Caco-2 (cell line): ENCODE measurements at regions not wholly inside any gene's neighbourhood (a gene's known extent, or its start where the extent isn't known, plus 50 kb on each side); places are given as distances from the start of the nearest gene placed in this dataset.

ENCODE experiments used
- BruUV-seq: library from RNA; stranded (reverse); fragments of 400-500 nt; replicated peaks from 2 replicates; lab custom pipeline; 2021; lab: Mats Ljungman, UMichigan
- CTCF ChIA-PET: fragments of 300-600 bp; sonication (Branson Sonifier 250); formaldehyde crosslinking; loops from one replicate; lab custom pipeline; 2022; ENCODE audit warnings: antibody characterized with exemption; lab: Charles Lee
- POLR2A ChIA-PET: fragments of 300-600 bp; sonication (Branson Sonifier 250); formaldehyde crosslinking; loops from one replicate; lab custom pipeline; 2022; ENCODE audit warnings: antibody characterized with exemption; lab: Charles Lee
- DNase-seq, 2 experiments: peaks; one replicate each; pipeline versions ENCODE4 v3.0.0 to v3.0.0-alpha.2; 2020 to 2022
- H3K27me3 ChIP-seq: replicated peaks from 2 replicates; pipeline ENCODE4 v1.6.0; 2011; ENCODE audit warnings: low read length; ENCODE audit not compliant: control insufficient read depth, insufficient read depth
- H3K36me3 ChIP-seq: 2 replicates; pipeline ENCODE4 v1.5.1; 2011; ENCODE audit warnings: low read length; ENCODE audit not compliant: control insufficient read depth, insufficient read depth
- H3K4me1 ChIP-seq: fragments of 250-450 bp; sonication (Bioruptor Pico); 2 replicates; pipeline ENCODE4 v1.5.1; 2020; ENCODE audit warnings: mild to moderate bottlenecking
- H3K4me3 ChIP-seq: 2 replicates; pipeline ENCODE4 v1.5.1; 2011; ENCODE audit warnings: low read depth, mild to moderate bottlenecking, control low read depth, low read length
- H3K9me3 ChIP-seq: fragments of 250-450 bp; sonication (Bioruptor Pico); 2 replicates; pipeline ENCODE4 v1.5.1; 2020; ENCODE audit warnings: mild to moderate bottlenecking, moderate library complexity
- H3K27ac Mint-ChIP-seq: one replicate; pipeline ENCODE4 v1.8.0; 2022; ENCODE audit warnings: mixed read lengths; ENCODE audit not compliant: unreplicated experiment
- H3K27me3 Mint-ChIP-seq: one replicate; pipeline ENCODE4 v1.8.0; 2022; ENCODE audit warnings: mixed read lengths; ENCODE audit not compliant: insufficient read depth, unreplicated experiment
- H3K36me3 Mint-ChIP-seq: one replicate; pipeline ENCODE4 v1.8.0; 2022; ENCODE audit warnings: mild to moderate bottlenecking, mixed read lengths; ENCODE audit not compliant: insufficient read depth, unreplicated experiment
- H3K4me1 Mint-ChIP-seq: one replicate; pipeline ENCODE4 v1.8.0; 2022; ENCODE audit warnings: low read depth, mixed read lengths; ENCODE audit not compliant: unreplicated experiment
- H3K4me3 Mint-ChIP-seq: one replicate; pipeline ENCODE4 v1.8.0; 2022; ENCODE audit warnings: mild to moderate bottlenecking, moderate library complexity, mixed read lengths; ENCODE audit not compliant: unreplicated experiment
- H3K9me3 Mint-ChIP-seq: one replicate; pipeline ENCODE4 v1.8.0; 2022; ENCODE audit warnings: mixed read lengths; ENCODE audit not compliant: unreplicated experiment
- intact Hi-C: fragments of 100-400 bp; cut with micrococcal nuclease; formaldehyde crosslinking; loops from one replicate; pipeline ENCODE4 v1.10.0; 2022; ENCODE audit not compliant: unreplicated experiment
- TF ChIP-seq, protein P1 (sequence below), 2 experiments: fragments of 200-600 bp in 1 of 2; IDR thresholded peaks; 1 replicate in 1 of 2; 2 replicates in 1 of 2; pipeline versions ENCODE4 v1.5.1 to v1.8.0; 2011 to 2022; ENCODE audit warnings: antibody characterized with exemption in 1 of 2, control low read depth in 1 of 2, inconsistent platforms in 1 of 2, low read depth in 1 of 2, low read length in 1 of 2, mild to moderate bottlenecking in 1 of 2, moderate library complexity in 1 of 2; ENCODE audit not compliant: insufficient read depth in 1 of 2, severe bottlenecking in 1 of 2, unreplicated experiment in 1 of 2

- Mint-ChIP-seq H3K36me3 (no peaks in the 10 kb centered on the region), H3K4me1 (no peaks in the 10 kb centered on the region), H3K4me3 (no peak overlapping the region), H3K27ac (no peak overlapping the region), H3K9me3 (no peaks in the 10 kb centered on the region), H3K27me3 (no peaks in the 10 kb centered on the region)
- ChIA-PET POLR2A (no interaction called here), CTCF (no interaction called here)
- TF ChIP-seq, protein P1, sequence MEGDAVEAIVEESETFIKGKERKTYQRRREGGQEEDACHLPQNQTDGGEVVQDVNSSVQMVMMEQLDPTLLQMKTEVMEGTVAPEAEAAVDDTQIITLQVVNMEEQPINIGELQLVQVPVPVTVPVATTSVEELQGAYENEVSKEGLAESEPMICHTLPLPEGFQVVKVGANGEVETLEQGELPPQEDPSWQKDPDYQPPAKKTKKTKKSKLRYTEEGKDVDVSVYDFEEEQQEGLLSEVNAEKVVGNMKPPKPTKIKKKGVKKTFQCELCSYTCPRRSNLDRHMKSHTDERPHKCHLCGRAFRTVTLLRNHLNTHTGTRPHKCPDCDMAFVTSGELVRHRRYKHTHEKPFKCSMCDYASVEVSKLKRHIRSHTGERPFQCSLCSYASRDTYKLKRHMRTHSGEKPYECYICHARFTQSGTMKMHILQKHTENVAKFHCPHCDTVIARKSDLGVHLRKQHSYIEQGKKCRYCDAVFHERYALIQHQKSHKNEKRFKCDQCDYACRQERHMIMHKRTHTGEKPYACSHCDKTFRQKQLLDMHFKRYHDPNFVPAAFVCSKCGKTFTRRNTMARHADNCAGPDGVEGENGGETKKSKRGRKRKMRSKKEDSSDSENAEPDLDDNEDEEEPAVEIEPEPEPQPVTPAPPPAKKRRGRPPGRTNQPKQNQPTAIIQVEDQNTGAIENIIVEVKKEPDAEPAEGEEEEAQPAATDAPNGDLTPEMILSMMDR (IDR thresholded peaks at IDR 0.05; ENCODE audit: insufficient read depth in 1 of 2, low read depth in 1 of 2, low read length in 1 of 2, severe bottlenecking in 1 of 2, unreplicated experiment in 1 of 2) = no peak
- Histone ChIP-seq H3K36me3 (no peaks in the 10 kb centered on the region), H3K4me1 (no peaks in the 10 kb centered on the region), H3K4me3 (no peak overlapping the region), H3K9me3 (no peaks in the 10 kb centered on the region), H3K27me3 (no peaks in the 10 kb centered on the region)
- no TSS peak for BruUV-seq
- no peak for DNase-seq
- intact Hi-C loops = no loop called here
Observed at GRCh38 chr4:28479666-28480065, 1619.0 kb downstream of the STIM2 start.

DNA sequence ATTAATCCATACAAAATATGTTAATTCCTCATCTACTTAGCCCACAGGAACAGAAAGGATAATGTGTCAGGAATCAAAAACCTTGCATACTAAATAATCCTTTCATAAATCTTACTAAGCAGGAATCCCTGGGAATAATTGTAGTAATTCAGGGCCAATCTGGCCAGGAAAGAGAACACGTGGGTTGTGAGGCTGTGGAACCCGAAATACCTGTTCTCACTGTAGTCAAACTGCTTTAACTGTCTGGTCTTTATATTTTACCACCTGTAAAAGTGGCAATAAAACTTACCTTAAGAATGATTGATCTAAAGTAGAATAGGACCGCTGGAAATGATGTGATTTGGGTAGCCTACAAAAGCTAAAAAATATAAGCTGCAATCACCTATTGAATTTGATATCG is 1620.9 kb downstream of the STIM2 start:
- intact Hi-C loops = no loop called here
- Histone ChIP-seq H3K27me3 (no peaks in the 10 kb centered on the region), H3K36me3 (no peaks in the 10 kb centered on the region), H3K4me1 (no peaks in the 10 kb centered on the region), H3K9me3 (no peaks in the 10 kb centered on the region), H3K4me3 (no peak overlapping the region)
- no peaks in the 10 kb centered on the region for H3K9me3 Mint-ChIP-seq
- ChIA-PET POLR2A (no interaction called here), CTCF (no interaction called here)
- no peaks in the 10 kb centered on the region for H3K36me3 Mint-ChIP-seq
- DNase-seq = peak in 1 of 2 experiments; percentile 26
- TF ChIP-seq, protein P1 (IDR thresholded peaks at IDR 0.05; ENCODE audit: insufficient read depth in 1 of 2, low read depth in 1 of 2, low read length in 1 of 2, severe bottlenecking in 1 of 2, unreplicated experiment in 1 of 2) = no peak
- BruUV-seq = no TSS peak
- no peak overlapping the region for H3K27ac Mint-ChIP-seq
- no peaks in the 10 kb centered on the region for H3K4me1 Mint-ChIP-seq
- H3K27me3 Mint-ChIP-seq = no peaks in the 10 kb centered on the region
- H3K4me3 Mint-ChIP-seq = no peak overlapping the region

DNA sequence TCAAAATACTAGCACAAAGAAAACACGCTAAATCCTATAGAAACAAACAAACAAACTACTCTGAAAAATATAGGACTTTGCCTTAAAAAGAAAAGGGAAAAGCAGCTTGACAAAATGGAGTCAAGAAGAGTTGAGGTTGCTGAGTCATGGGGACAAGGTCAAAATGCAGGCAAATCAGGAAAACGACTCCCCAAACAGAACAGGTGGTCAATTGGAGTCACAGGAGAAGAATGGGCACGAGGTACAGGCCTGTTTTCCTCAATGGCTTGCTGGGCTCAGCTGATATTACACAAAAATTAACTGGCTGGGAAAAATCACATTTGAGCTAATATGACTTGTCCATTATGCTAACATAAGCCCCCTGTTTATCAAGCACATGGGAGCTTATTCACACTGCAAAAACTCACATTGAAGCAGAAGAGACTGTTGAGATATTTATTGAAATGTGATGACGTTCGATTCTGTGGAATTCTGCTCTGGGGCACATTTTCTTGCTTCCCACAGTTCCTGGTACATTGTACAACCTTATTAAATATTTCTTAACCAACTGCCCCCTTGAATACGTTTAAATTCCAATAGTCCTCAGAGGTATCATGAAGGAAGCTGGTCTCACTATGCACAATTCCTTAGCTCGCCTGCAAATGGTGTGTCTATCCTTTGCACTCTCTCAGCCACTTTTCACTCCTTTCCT is 1622.1 kb downstream of the STIM2 start:
- Histone ChIP-seq H3K27me3 (no peaks in the 10 kb centered on the region), H3K4me1 (no peaks in the 10 kb centered on the region), H3K9me3 (no peaks in the 10 kb centered on the region), H3K36me3 (no peaks in the 10 kb centered on the region), H3K4me3 (no peak overlapping the region)
- intact Hi-C loops = no loop called here
- H3K9me3 Mint-ChIP-seq = no peaks in the 10 kb centered on the region
- H3K4me3 Mint-ChIP-seq = no peak overlapping the region
- DNase-seq = no peak
- H3K4me1 Mint-ChIP-seq = no peaks in the 10 kb centered on the region
- POLR2A ChIA-PET = no interaction called here
- H3K27me3 Mint-ChIP-seq = no peaks in the 10 kb centered on the region
- no peaks in the 10 kb centered on the region for H3K36me3 Mint-ChIP-seq
- no TSS peak for BruUV-seq
- TF ChIP-seq, protein P1 (IDR thresholded peaks at IDR 0.05; ENCODE audit: insufficient read depth in 1 of 2, low read depth in 1 of 2, low read length in 1 of 2, severe bottlenecking in 1 of 2, unreplicated experiment in 1 of 2) = no peak
- CTCF ChIA-PET = no interaction called here
- no peak overlapping the region for H3K27ac Mint-ChIP-seq
